Astrocyte of the spinal cord (primary cell): ENCODE measurements at regions not wholly inside any gene's neighbourhood (a gene's known extent, or its start where the extent isn't known, plus 50 kb on each side); places are given as distances from the start of the nearest gene placed in this dataset.
"Not testable (repeated sequence)": the region's sequence is repeated elsewhere in the genome, so short reads cannot be mapped to it uniquely, and the experiment has no call there.

Experiments used
- DNase-seq: peaks from one replicate; pipeline ENCODE4 v3.0.0; 2011; ENCODE audit warnings: low read depth, low spot score
- H3K4me3 ChIP-seq: 2 replicates; pipeline ENCODE4 v1.5.1; 2011; ENCODE audit warnings: low read depth, mild to moderate bottlenecking, low read length, moderate library complexity
- in situ Hi-C: cut with HindIII; loops from 2 replicates; pipeline ENCODE4 v1.10.0; 2017; ENCODE audit warnings: low sequenced_read_pairs
- TF ChIP-seq, protein P1 (sequence below): IDR thresholded peaks from 2 replicates; pipeline ENCODE4 v1.5.1; 2012; ENCODE audit warnings: low read depth, mild to moderate bottlenecking, low read length, inconsistent platforms

DNA sequence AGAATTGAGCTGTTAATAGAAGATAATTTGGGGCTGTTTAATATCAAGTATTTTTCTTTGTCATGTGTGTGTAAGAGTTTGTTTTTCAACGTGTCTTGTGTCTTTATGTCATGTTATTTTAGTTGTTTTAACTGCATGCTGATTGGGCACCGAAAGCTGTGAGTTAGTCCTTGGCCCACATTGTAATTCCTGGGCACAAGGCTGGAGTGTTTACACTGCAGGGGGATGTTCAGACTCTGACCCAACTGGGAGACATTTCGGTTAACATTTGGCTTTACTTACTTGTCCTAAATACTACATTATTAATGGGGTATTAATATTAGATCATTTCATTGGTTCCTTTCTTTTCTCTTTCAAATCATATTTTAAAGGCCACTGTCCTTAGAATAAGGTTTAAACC lies 381.0 kb downstream of the OSR1 start:
- TF ChIP-seq, protein P1, sequence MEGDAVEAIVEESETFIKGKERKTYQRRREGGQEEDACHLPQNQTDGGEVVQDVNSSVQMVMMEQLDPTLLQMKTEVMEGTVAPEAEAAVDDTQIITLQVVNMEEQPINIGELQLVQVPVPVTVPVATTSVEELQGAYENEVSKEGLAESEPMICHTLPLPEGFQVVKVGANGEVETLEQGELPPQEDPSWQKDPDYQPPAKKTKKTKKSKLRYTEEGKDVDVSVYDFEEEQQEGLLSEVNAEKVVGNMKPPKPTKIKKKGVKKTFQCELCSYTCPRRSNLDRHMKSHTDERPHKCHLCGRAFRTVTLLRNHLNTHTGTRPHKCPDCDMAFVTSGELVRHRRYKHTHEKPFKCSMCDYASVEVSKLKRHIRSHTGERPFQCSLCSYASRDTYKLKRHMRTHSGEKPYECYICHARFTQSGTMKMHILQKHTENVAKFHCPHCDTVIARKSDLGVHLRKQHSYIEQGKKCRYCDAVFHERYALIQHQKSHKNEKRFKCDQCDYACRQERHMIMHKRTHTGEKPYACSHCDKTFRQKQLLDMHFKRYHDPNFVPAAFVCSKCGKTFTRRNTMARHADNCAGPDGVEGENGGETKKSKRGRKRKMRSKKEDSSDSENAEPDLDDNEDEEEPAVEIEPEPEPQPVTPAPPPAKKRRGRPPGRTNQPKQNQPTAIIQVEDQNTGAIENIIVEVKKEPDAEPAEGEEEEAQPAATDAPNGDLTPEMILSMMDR = no peak
- no peak overlapping the region for H3K4me3 ChIP-seq
- in situ Hi-C loops = no loop called here
- no peak for DNase-seq

DNA sequence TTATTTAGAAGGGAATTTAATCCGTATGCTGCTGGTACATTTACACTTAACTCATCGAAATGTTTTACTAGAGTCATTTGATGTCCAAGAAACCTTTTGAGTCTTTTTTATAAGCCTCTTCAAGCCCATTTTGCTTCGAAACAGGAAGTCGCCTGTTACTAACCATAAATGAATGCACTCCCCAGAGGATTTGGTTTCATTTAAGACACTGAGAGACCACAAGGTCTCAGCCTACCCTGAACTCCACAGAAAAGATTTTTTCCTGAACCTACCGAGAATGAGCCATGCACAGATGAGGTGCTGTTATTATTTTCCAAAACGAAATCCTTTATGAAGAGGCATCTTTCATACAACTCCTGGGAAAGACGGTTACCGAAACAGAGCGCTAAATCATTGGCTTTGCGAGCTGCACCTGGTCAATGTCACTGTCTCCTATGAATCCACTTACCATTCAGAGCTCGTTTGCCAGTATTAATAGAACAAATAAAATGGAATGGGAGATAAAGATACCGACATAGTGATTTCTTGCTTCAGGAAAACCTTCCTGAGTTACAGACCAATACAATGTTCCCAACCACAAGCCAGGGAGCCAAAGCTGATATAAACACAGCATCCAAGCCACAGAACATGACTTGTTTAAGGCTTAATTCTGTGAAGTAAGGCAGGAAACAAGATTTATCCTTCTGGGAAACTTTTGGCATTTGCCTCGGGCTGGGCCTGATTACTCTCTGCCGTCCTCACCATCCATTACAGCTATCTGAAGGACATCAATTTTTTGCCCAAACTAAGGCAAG lies 382.1 kb downstream of the OSR1 start:
- peak; percentile 91 for DNase-seq
- in situ Hi-C loops = no loop called here
- TF ChIP-seq, protein P1 = no peak
- H3K4me3 ChIP-seq = no peak overlapping the region

DNA sequence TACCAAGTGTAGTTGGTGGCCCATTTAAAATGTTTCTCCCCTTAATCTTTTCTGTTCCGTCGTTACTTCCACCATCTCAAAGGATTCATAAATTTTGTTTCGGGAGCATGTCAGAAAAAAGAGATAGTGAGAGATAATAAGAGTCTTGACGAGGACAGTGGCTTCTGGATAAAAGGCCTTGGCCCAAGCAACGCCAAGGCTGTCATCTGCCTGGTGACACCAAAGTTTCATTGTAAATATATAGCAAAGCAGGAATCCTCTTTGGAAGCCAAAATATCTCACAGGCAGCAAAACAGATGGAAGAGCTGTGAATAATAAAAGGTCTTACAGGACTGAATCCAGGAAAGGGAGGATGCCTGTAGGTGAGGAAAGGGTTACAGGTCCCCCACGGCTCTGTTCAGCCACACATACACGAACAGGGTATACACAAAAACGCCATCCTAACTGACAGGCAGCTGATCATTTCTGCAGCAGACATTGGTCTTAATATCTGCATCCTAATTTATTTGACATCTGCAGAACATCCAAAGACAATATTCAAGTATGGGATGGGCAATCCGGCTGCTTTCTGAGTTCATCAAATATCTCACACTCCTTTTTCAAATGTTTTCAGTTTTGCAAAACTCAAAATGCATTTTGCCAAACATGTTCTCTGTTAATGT lies 382.8 kb downstream of the OSR1 start:
- no peak overlapping the region for H3K4me3 ChIP-seq
- no peak for DNase-seq
- in situ Hi-C loops = no loop called here
- TF ChIP-seq, protein P1 = no peak

DNA sequence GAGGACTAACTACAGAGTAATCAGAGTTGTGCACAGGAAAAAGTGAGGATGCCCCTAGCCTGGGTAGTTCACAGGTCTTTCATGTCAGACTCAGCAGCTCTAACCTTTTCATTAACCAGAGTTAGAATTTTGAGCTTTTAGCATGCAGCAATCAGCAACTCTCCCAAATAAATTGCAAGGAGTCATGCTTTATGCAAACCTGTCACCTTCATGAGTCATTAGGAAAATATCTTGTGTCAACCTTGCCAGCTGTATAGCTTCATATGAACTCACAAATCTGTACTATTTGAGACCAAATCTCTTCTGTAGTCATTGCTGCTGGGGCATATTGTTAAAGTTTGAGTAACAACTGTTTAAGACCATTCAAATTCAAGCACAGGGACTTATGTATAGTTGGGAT lies 382.3 kb upstream of the NT5C1B start:
- no peak overlapping the region for H3K4me3 ChIP-seq
- in situ Hi-C loops = no loop called here
- TF ChIP-seq, protein P1 = no peak
- peak; percentile 19 for DNase-seq

DNA sequence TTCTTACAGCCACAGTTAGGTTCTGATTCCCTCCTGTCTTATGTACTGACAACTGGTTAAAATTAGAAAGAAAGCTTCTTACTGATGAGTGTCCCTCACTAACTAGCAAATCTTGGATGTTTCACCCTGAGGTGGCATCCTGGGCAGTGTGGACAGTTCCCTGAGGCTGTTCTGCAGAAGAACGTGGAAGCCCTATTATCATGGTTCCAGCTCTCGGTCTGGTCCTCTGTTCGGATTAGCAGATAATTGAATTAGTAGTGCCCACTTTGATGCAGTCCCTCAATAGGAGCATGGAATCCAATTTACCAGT lies 381.7 kb upstream of the NT5C1B start:
- no peak overlapping the region for H3K4me3 ChIP-seq
- TF ChIP-seq, protein P1 = no peak
- in situ Hi-C loops = no loop called here
- DNase-seq = no peak

DNA sequence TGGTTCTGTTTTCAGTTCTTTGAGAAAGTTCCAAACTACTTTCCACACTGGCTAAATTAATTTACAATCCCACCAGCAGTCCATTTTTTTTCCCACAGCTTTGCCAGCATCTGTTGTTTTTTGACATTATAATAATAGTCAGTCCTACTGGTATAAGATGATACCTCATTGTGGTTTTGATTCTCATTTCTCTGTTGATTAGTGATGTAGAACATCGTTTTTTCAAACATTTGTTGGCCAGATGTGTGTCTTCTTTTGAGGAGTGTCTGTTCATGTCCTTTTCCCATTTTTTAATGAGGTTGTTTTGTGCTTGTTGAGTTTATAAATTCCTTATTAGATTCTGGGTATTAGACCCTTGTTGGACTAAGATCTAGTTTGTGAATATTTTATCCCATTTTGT lies 376.8 kb upstream of the NT5C1B start:
- TF ChIP-seq, protein P1 = no peak
- no peak overlapping the region for H3K4me3 ChIP-seq
- in situ Hi-C loops = no loop called here
- DNase-seq = no peak

DNA sequence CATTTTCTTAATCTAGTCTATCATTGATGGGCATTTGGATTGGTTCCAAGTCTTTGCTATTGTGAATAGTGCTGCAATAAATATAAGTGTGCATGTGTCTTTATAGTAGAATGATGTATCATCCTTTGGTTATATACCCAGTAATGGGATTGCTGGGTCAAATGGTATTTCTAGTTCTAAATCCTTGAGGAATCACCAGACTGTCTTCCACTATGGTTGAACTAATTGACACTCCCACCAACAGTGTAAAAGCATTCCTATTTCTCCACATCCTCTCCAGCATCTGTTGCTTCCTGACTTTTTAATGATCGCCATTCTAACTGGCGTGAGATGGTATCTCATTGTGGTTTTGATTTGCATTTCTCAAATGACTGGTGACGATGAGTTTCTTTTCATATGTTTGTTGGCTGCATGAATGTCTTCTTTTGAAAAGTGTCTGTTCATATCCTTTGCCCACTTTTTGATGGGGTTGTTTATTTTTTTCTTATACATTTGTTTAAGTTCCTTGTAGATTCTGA lies 374.4 kb upstream of the NT5C1B start:
- H3K4me3 ChIP-seq, DNase-seq, in situ Hi-C loops: not testable (repeated sequence)
